ENCODE measurements at regions not wholly inside any gene's neighbourhood (a gene's known extent, or its start where the extent isn't known, plus 50 kb on each side); places are given as distances from the start of the nearest gene placed in this dataset.
A peak's percentile ranks its signal among the peaks of the same experiment; 100 is the strongest.

- DNase-seq = no peak
These were observed 55.0 kb downstream of the SOX4 start for GRCh38 chr6:21648475-21649050.

DNA sequence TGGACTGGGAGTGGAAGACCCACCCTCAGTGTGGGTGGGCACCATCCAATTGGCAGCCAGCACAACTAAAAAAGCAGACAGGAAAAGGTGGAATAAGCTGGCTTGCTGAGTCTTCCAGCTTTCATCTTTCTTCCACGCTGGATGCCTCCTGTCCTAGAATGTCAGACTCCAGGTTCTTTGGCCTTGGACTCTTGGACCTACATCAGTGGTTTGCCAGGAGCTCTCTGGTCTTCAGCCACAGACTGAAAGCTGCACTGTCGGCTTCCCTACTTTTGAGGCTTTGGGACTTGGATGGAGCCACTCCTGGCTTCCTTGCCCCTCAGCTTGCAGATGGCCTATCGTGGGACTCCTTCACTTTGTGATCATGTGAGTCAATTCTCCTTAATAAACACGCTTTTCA, 59.8 kb downstream of the SOX4 start:
- no peak for DNase-seq

- DNase-seq = peak; percentile 14
These were observed 60.4 kb downstream of the SOX4 start for GRCh38 chr6:21653905-21654304.

DNA sequence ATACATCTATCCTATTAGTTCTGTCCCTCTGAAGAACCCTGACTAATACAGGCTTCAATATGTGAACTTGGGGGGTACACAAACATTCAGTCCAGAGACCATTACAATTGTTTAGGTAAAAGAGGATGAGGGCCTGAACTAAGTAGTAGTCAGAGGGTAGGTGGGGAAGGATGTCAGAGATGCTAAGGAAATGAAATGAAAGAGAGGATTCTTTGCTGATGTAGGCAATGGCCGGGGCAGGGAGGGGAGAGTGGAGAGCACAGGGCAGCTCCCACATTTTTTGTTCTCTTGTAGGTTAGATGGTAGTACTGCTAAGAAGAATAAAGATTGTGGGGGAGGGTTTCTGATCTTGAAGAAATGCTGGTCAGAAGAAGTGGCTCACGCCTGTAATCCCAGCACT, 60.8 kb downstream of the SOX4 start:
- no peak for DNase-seq

DNA sequence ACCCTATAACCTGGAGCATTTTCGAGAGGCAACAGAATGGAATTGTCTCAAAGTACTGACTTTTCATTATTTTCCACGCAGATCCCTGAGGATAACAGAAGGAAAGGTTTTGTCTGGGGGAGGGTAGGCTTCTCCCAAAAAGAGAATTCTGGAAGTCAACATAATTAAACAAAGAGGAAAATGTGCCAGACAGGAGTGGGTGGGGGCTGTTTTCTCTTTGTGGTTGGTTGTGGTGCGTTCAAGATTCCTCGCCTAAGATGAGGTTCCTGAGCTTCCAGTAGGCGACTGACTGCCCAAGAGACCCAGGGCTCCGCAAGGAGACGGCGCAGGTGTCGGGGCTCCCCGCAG, 70.4 kb downstream of the SOX4 start:
- no peak for DNase-seq

- DNase-seq = peak; percentile 16
These were observed 71.0 kb downstream of the SOX4 start for GRCh38 chr6:21664314-21665109.

DNA sequence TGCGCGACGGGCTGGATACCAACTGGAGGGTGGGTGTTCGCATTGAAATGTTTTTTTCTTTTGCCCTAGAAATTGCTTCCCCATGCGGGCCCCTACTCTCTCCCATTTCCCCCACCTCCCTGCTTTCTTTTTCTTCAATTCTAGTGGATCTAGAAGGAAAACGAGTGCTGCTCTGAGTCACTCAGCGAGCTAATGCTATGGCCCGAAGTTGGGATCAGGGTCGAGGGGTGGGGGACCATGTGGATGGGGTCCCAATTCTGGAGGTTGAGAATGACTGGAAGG, 71.5 kb downstream of the SOX4 start:
- no peak for DNase-seq

GRCh38 chr6:21665392-21666200, 72.0 kb downstream of the SOX4 start:
- DNase-seq = no peak

- peak; percentile 34 for DNase-seq
These were observed 72.7 kb downstream of the SOX4 start for GRCh38 chr6:21666201-21666691.

GRCh38 chr6:21666853-21667681, 73.5 kb downstream of the SOX4 start:
- peak; percentile 22 for DNase-seq

GRCh38 chr6:21668795-21669194, 75.2 kb downstream of the SOX4 start:
- no peak for DNase-seq

DNA sequence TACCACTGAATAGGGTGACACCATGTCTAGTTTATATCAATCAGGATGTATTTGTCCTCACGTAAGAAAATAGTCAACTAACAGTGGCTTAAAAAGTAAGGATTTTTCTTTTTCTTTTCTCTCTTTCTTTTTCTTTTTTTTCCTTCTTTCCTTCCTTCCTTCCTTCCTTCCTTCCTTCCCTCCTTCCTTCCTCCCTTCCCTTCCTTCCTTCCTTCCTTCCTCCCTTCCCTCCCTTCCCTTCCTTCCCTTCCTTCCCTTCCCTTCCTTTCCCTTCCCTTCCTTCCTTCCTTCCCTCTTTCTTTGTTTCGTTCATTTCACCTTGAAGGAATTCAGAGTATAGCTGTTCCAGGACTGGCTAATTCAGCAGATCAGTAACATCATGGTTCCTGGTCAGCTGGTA, 83.2 kb downstream of the SOX4 start:
- no peak for DNase-seq

DNA sequence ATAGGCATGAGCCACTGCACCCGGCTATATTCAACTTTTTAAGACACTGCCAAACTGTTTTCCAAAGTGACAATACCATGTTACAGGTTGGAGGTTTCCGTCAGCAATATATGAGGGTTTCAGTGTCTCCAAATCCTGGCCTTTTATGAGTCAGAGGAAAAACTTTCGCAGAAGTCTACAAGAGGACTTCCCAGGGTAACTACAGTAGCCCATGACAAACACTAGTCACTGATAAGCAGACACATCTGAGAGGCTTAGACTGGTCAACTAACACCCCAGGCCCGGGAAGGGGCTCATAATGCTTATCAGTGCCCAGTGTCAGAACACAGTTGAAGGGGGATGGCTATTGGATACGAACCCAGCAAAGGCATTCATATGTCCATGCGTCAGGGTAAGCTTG, 85.4 kb downstream of the SOX4 start:
- DNase-seq = no peak

DNA sequence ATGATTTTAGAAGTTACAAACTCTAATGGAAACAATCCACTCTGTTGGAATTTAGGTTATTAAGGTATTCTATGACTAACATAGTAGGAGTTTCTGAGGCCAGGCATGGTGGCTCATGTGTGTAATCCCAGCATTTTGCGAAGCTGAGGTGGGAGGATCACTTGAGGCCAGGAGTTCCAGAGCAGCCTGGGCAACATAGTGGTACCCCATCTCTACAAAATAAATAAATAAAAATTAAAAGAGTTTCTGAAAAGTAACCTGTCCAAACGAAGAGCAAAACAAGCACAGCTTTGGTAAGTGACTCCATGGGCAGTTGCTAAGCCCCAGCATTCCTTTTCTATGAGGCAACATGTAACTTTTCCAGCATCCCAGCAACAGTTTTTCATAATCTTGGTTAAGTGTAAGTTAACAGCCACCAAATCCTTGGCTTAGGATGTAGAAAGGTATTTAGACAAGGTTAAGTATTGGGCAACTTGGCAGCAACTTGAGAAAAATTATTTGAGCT, 86.3 kb downstream of the SOX4 start:
- DNase-seq = no peak

- no peak for DNase-seq
These were observed 87.1 kb downstream of the SOX4 start for GRCh38 chr6:21680611-21681010.

DNA sequence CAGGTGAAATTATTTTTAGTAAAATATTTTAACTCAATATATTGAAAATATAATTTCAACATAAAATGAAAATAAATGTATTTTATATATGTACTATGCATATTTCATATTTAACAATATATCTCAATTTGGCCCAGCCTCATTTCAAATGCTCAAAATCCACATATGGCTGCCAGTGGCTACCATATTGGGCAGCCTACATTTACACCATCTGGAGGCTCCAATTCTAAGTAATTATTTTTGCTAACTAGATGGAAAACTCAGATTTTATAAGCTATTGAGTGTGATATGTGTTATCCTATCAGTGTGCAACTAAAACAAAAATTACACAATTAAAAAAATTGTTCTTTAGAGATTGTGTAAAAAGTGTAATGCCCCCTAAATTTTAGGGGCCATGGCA, 96.9 kb downstream of the SOX4 start:
- no peak for DNase-seq

GRCh38 chr6:21691685-21692346, 98.3 kb downstream of the SOX4 start:
- no peak for DNase-seq

DNA sequence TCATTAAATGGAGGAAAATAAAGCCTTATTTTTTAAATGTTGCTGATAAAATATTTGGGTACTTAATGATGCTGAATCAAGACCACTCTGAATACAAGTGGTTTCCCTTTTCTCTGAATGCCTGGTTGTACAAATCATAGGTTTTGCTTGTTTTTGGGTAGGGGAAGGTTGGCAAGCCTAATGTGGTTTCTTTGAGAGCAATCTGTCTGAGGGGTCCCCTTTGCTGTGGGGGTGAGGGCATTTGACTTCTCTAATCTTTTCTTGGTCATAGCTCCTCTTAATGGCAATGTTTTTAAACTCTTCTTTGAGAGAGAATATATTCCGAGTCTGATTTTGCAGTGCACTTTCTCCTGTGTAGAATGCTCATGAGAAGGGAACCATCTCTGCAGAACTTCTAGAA, 99.2 kb downstream of the SOX4 start:
- DNase-seq = no peak

DNA sequence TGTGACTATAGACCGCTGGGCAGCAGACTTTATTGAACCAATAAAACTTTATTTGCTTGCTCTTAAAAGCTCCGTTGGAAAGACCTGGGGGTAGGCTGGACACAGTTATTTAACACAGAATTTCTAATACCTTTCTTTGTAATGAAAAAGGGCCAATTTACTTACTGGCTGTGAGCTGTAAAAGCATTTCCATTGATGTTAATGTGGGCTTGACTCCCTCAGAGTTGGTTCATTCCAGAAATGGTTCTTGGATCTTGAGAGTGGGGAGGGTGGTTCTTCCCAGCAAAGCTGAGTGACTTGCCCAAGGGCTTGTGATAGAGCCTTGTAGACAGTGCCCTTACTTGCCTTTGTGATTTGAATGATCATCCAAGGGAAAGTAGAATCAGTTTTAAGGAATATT, 100.6 kb downstream of the SOX4 start:
- no peak for DNase-seq

- DNase-seq = no peak
These were observed 114.2 kb downstream of the SOX4 start for GRCh38 chr6:21707524-21708319.

DNA sequence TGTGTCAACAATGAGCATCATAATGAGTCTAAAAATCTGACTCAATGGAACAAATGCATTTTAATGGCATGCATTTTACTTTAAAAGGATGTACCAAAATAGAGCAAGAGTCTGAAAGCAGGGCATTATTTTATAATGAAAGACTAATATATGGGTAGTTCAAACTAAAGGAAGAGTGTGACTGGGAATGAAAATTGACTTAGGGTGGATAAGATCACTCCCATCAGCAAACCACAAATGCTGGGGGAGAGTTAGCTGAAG, 114.7 kb downstream of the SOX4 start:
- no peak for DNase-seq

DNA sequence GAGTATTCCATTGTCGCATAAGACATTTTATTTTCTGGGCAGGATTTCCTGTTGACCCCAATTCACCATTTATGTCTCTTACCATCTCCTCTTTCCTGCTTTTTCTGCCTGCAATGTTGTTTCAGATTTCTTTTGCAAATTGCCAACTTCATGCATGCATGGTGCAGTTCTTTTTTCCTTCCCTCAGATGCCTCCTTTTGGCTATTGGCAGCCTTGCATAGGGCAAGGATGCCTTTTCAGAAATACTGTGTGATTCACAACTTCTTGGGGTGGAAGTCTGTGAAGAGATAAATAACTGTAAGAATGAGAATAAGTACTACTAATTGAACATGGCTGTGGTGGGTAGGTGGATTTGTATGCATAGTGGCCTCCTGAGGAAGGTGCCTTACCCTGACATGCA, 116.7 kb downstream of the SOX4 start:
- DNase-seq = no peak

All from NCI-H510A (cell line).